ENCODE measurements at regions not wholly inside any gene's neighbourhood (a gene's known extent, or its start where the extent isn't known, plus 50 kb on each side); places are given as distances from the start of the nearest gene placed in this dataset.

GRCh38 chr10:109071539-109071938 lies 851.8 kb downstream of the XPNPEP1 start:
- no peak for TF ChIP-seq CTCF (conservative IDR thresholded peaks at IDR 0.05; ENCODE audit: low read depth, low read length)
- no peak for TF ChIP-seq RFX5 (IDR thresholded peaks at IDR 0.05; ENCODE audit: low read depth, low read length)
- TF ChIP-seq MAFK (IDR thresholded peaks at IDR 0.05; ENCODE audit: low read depth, low read length), result no peak

All from IMR-90 (cell line).